ENCODE measurements at regions not wholly inside any gene's neighbourhood (a gene's known extent, or its start where the extent isn't known, plus 50 kb on each side); places are given as distances from the start of the nearest gene placed in this dataset.

DNA sequence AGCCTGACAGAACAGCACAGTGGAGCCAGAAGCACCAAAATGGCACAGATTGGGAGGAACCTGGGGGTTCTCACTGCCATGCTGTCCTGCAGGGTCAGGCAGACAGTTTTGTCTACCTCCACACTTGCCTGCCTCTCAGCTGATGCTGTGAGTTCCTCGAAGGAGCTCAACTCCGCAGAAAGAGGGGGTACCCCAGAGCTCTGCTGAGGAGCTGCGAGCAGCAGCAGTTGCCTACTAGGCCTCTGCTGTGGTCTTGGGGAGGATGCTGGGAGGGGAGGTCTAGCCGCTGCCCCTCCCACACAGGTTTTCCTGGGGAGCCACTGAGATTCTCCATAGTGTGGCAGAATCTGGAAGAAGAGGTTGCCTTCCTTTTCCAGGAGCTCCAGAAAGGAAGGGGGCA is 192.5 kb downstream of the FOXD2 start:
- no peak for DNase-seq (ENCODE audit: low spot score)

DNA sequence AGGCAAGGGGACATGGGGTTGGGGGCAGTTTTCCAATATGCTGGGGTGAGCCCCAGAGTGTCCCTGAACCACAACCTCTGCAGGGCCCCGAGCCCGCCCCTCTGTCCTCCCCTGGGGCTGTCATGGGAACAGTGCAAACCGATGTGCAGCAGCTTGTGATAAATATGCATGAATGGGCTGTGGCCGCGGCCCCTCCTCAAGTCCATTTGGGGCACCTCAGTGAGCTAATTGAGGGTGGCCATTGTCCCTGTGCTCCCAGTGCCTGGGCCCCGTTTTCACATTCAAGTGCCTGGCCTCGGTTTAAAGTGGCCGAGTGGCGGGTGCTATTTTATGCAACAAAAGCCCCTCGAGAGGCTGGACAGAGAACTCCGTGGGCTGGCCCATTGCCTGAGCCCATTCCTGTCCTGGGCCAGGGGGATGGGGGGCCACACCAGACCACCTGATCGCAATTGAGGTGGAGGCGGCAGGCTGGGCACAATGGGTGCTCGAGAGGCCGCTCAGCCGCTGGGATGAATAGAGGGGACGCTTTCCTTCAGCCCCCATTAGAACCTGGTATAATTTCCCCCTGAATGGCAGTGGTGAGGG is 193.7 kb downstream of the FOXD2 start:
- DNase-seq (ENCODE audit: low spot score): no peak

DNA sequence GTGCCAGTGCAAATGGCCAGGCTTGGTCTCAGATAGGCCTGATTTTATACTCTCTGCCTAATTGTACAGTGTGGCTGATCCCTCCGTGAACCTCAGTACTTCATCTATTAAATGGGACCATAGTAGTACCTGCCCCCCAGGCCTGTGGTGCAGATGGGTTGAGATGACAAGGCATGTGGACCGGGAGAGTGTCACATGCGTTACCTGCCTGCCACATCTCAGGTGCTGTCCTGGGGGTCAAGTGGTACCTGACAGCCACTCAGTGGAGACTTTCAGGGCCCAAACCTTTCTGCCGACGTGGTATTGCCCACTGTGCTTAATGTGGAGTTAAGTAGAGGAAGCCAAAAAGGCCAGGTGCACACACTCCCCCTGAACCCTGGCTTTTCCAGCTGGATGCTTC is 197.3 kb downstream of the FOXD2 start:
- no peak for DNase-seq (ENCODE audit: low spot score)

DNA sequence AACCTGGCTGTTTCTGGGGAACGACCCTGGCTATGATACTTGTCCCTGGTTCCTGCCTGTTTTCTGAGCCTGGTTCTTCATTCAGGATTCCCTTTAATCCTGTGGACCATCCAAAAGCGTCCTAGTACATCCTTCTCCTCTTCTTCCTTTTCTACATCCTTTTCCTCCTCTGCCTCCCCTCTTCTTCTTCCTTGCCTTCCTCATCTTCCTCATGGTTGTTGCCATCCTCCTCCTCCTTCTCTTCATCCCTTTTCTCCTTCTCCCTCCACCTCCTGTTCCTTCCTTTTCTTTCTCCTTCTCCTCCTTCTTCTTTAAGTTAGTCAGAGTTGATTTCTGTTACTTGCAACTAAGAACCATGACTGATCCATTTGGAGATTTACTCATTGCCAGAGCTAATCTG is 197.8 kb downstream of the FOXD2 start:
- no peak for DNase-seq (ENCODE audit: low spot score)

DNA sequence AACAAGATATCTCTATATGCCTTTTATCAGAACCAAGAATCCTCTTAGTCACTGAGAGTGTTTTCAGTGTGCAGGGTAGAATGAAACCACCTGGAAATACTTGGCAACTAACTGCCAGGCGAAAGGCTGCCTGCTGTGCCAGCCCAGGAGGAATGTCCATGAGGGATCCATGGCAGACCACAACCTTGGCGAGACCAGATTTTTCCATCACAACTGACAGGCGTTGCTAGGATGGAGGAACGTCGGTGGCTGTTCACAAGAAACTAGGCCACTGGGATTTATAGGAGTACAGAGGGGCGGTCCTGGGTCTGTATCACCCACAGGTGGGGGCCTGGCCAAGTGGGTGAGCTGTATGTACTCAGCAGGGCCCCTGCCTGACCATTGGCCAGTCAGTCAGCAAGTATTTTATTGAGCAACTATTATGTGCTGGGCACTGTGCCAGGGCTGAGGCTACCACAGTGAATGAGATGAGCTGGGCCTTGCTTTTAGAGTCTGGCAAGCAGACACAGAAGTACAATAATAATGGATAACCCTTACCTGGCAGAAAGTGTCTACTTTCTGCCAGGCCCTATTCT is 199.4 kb downstream of the FOXD2 start:
- DNase-seq (ENCODE audit: low spot score): no peak

DNA sequence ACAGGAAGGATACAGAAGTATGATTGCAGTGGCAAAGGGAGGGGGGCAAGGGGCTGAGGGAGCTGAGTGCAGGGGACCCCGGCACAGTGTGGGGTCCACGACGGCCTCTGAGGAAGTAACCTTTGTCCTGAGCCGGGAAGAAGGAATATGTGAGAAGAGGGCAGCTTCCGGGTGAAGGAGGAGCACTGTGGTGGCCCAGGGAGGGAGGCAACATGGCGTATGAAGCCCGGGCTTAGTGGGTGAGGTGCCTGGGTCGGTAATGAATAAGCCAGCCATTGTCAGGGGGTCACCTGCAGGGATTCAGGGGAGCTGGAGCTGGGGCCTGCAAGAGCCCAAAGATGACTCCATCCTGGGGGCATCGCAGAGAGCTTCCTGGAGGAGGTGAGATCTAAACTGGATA is 200.4 kb downstream of the FOXD2 start:
- no peak for DNase-seq (ENCODE audit: low spot score)

DNA sequence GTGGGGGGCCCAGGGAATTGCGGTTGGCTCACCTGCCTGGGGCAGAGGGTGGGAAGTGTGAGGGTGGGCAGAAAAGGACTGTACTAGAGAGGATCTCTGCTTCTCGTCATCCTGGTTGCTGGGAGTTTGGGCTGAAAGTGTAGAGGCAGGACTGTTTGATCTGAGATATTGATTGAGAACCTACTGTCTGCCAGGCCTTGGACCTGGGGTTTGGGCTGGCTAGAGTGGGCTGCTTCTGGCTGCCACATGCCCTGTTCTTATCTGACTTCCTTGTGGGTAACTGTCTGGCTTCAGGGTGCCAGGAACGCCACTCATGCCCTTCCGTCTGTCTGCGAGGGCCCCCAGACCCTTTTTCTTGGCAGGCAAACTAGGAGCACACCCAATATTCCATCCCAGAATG is 200.9 kb downstream of the FOXD2 start:
- no peak for DNase-seq (ENCODE audit: low spot score)

DNA sequence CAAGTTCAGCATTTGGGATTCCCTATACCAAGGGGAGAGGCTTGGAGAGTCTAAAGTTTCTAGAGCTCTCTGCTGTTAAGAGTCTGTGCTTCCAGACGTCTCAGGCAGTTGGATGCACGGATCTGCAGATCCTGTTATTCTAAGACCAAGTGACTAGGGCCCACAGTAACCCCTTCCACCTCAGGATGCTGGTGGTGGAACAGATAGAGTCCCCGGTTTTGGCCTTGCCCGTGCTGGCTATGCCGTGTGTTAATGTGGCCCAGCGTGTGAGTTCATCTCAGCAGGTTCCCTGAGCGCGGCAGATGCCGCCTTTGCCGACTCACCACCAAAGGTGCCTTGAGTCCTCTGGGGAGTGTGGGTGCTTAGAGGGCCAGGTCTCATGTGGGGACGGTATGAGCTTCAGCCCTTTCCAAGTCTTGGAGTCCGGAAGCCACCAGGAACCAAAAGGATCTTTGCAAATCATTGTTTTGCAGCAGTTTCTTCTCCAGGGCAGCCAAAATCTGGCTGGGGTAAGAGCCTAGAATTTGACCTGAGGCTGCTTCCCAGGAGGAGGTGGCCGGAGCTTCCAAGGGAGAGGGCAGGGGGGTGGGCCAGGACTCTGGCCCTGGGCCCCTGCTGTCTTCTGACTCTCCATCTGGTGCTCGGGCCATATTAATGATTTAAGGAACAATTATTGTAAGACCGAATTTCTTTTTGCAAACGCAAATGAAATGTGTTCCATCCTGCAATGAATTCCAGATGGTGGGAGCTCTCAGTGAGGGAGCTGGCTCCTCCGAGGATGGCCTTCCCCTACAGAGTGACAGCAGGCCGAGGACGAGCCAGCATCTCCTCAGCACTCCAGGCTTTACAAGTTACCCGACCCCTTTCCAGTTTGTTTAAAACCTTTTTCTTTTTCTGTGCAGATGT is 205.7 kb downstream of the FOXD2 start:
- DNase-seq (ENCODE audit: low spot score): no peak

DNA sequence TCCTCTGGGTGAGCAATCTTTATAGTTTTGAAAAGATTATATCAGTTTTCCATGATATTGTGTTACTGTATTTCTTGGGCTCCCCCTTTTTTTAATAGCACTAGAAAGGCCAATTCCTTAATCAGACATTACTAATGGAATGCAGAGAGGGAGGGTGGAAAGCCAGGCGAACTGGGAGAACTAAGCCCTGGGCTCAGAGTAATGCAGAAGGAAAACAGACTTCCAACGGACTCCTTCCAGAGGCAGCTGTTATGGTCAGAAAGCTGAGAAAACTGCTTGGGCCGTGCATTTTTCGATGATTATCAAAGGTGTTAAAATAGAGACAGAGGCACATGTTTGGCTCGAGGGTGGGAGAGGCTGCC is 206.3 kb downstream of the FOXD2 start:
- DNase-seq (ENCODE audit: low spot score): no peak

DNA sequence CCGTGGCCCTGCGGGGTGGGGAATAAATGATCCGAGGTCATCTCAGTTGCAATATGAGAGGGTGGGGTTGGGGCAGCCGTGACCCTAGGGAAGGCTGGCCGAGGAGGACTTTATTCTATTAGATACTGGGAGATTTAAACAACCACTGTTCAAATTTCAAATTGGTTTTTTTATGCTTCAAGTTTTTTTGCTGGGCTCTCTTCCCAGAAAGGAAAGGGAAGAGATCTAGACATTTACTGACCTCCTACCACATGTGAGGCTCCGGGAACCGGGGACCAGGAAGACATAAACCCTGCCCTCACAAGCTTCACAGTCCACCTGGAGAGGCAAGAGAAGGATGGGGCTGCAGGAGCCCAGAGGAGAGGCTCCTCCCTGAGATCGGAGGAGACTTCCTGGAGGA is 207.3 kb downstream of the FOXD2 start:
- DNase-seq (ENCODE audit: low spot score): no peak

DNA sequence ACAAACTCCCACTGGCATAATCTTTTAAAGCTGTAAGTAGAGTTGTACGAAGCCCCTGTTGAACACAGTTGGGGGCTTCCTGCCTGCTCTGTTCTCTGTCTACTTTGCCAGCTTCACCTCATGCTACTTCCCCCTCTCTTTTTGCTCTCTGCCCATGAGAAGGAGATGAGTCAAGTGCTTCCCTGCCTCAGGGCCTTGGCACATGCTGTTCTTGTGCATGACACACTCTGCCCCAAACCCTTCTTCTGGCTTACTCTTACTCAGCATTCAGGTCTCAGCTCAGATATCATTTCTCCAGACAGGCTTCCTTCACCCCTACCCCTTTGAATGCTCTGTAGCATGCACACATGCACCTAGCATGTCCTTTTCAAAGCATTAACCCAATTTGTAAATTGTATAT is 208.8 kb downstream of the FOXD2 start:
- no peak for DNase-seq (ENCODE audit: low spot score)

DNA sequence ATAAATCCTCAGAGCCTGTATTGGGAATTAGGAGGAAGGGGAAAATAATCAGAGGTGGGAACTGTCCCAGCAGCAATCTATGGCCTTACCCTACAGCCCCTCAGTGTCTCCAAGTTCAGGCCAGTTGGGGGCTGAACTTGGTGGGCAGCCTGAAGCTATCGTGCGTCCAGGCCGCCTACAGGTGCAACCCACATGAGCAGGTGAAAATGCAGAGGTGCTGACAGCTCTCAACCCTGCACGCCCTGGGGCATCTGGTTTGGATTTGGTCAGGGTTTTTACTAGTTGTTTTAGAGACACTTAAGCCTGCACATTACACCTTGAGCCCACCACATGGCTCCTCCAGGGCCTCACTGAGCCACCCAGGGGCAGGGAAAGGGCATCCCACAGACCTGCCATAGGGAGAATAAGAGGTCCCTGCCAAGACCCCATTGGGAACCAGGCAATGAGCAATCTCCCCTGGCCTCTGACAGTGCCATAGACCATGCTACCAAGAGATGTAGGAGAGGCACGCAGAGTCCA is 209.5 kb downstream of the FOXD2 start:
- DNase-seq (ENCODE audit: low spot score): no peak

DNA sequence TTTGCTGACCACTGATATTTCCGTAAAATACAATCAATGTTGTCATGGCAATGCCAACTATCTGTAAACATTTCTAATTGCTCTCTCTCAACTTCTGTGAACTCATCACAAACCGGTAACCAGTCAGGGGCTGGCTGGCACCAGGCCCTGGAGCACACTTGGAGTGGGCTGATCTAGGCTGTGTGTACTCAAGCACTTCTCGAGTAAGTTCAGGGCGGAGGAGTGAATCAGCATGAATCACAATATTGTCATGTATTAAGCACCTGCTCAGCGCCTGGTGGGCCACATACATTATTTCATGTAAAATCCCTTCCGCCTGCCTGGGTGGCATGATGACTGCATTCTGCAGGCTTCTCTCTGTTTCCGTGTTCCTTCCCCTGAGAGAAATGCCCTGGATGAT is 212.4 kb downstream of the FOXD2 start:
- peak; percentile 95 for DNase-seq (ENCODE audit: low spot score)

DNA sequence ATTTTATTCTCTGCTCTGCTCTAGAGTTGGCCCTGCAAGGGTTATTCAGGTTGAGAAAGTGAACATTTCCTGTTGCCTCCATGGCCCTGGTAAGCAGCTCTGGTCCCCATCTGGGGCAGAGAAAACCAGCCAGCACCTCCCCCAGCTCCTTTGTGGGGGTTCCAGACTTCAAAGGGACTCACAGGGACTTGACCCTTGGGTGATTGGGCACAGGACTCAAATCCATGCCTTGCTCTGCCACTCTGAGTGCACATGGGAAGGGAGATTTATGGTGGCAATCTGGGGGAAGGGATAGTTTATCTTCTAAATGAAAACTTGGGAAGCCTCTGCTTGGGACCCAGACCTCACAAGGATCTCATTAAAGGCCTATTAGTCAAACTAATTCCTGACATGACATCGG is 212.8 kb downstream of the FOXD2 start:
- DNase-seq (ENCODE audit: low spot score): no peak

DNA sequence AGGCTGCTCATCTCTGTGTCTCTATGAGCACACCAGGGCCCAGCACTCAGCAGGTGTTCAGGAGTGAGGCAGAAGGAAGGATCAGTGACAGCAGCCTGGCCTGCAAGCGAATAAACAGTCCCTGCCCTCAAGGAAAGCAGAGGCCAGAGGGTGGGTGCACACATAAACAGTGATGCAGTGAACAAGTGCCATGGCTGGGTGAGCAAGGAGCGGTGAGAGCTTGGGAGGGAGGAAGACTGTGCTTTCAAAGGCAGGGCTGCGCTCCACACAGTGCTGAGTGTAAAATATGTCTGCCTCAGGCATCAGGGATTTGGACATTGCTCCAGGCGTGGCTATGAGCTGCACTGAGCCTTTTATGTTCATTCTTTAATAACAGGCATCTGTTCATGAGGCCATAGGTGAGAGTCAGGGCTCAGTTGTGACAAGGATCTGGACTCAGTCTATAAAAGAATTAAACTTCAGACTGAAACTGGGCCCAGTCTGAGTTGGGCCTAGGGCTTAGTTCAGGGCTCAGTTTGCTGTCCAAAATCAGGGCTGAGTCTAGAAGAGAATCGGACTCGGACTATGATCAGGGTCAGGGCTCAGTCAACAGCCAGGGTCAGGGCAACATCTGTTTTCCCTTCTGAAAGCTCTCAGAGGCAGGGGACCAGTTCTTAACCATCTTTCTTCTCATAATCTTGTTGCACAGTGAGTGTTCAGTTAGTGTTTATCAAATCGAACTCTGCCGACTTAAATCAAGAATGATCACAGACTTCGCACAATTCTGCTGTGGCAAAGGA is 213.7 kb downstream of the FOXD2 start:
- DNase-seq (ENCODE audit: low spot score): peak; percentile 55

DNA sequence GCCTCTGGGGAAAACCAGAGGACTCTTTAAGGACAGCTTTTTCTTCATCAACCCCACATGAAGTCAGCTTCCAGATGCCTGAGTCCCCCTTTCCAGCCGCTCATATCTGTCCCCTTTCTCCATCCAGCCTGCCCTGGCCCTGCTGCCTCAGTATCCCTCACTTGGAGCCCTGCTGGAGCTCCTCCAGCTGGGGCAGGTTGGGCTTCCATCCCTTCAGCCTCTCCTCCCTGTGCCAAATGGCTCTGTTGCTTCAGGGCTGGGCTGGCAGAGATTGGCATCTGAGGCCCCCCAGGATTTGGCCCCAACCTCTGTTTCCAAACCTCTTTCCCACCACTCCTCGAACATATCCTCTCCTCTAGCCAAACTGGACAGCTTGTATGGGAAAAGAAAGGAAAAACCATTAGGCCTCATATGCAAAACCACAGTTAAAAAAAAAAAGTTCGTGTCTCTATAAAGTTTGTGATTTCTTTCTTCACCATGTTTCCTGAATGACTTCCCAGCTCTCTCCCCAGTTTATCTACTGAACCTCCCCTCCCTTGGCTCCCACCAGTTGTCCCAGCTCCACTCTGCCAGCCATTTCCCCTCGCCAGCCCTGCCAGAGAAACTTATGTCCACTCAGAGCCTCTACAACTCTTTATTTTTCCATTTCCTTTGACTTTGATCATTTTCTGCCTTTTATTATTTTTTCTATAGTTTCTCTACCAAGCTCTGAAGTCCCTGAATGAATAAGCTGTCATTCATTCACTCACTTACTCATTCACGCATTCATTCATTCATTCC is 217.9 kb downstream of the FOXD2 start:
- DNase-seq (ENCODE audit: low spot score): no peak

DNA sequence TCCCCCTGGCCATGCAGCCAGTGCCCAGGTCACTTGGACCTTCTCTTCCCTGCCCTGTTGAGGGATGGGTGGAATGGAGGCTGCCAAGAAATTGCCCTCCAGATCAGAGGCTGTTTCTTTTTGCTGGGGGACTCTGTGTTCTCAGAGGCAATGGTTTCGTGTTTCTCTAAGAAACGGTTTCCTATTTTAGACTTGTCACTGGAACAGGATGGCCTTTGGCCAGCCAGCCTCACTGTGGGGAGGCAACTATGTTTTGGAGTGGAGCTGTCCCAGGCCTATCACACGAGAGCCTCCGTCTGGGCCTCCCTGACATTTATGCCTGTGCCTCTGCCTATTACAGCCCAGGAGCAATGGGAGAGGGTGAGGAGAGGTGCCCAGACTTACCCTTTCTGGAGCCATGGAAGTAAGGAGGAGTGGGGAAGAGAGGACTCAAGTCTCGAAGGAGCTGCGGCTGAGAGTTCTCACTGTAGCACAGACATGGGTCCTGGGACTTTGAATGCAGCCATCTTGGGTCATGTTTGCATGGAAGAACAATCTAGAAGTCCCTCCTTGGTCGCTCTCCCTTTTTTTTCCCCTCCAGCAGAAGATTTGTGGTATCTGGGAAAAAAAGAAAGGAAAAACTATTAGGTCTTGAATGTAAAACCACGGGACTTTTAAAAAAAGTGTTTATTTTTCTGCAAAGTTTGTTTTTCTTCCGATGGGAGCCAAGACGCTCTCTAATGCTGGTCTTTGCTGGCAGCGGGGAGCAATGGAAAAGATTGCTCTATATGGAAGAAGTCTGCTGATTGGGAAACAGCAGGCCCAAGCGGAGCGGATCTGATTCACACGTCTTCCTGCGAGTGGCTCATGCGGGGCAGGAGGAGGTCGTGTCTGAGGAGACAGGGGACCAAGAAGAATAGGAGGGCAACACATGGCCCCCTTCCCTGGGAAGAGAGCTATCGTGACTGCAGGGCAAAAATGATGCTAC is 219.2 kb downstream of the FOXD2 start:
- DNase-seq (ENCODE audit: low spot score): no peak

DNA sequence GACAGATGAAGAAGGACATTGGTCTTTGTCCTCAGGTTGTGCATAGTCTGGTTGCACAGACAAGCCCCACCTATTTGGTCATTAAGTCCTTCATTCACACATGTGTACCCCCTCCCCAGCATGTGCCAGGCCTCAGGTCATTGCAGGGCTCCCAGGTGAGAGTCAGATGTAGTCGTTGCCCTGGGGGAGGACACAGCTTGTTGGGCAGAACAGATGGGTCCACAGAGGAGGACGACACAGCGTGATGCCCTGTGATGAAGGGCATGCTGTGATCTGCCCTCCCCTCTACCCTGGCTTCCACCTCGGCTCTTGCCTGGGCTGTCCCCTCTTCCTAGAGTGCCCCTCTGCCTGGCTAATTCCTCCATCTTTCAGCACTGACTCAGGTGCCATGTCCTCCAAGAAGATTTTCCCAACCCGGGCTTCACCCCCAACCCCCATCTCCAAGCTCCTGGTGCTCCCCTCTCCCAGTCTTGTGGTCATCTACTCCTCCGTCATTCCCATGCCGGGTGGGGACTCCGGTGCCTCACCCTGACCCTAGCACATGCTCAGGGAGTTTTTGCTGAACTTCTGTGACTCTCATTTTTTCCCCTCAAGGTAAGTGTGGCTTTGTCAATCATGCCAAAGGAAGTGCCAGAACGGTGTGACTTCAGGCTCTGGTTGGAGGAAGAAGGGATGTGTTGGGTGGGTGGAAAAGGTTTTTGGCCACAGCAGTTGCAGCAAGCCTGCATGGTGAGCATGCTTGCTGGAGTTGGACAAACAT is 220.5 kb downstream of the FOXD2 start:
- DNase-seq (ENCODE audit: low spot score): no peak

DNA sequence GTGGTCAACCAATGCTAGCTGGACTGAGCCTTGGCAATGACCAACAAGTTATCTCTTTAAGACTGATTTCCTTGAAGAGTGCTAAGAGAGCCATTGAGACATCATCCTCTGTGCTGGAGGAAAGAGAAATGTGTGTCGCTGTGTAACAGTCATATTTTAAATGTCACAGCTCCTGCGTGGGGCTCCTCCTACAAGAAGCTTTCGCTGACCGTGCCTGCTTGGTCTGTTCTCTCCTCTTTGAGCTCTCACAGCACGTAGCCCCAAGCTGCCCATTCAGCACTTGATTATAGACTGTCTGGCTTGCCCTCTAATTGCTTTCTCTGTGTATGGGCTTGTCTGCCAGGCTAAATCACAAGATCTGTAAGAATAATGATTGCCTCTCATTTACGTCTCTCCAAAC is 221.3 kb downstream of the FOXD2 start:
- DNase-seq (ENCODE audit: low spot score): no peak
